Kidney (tissue), 13 donors: ENCODE measurements at regions not wholly inside any gene's neighbourhood (a gene's known extent, or its start where the extent isn't known, plus 50 kb on each side); places are given as distances from the start of the nearest gene placed in this dataset.

ENCODE experiments used
- DNase-seq, 5 donors: peaks; one replicate each; pipeline ENCODE4 v3.0.0-alpha.2; 2013 to 2020
- FAIRE-seq: peaks from 2 replicates; lab custom pipeline; 2012; peaks lifted over from hg19 to GRCh38; lab: Jason Lieb, UNC
- H3K27ac ChIP-seq, 2 donors: one replicate each; pipeline ENCODE4 v1.7.0; 2013; ENCODE audit warnings: low read depth in 2 of 2, low read length in 2 of 2, inconsistent platforms in 1 of 2
- H3K27me3 ChIP-seq: one replicate; pipeline ENCODE4 v1.7.1; 2013; ENCODE audit warnings: low read length, inconsistent platforms; ENCODE audit not compliant: control insufficient read depth, insufficient read depth
- H3K36me3 ChIP-seq, 3 donors: one replicate each; pipeline versions ENCODE4 v1.7.0 to v1.7.1; 2013; ENCODE audit warnings: low read length in 3 of 3, control low read depth in 1 of 3, inconsistent platforms in 1 of 3; ENCODE audit not compliant: insufficient read depth in 3 of 3, control insufficient read depth in 2 of 3
- H3K4me1 ChIP-seq, 3 donors: one replicate each; pipeline versions ENCODE4 v1.7.0 to v1.7.1; 2013; ENCODE audit warnings: low read length in 3 of 3, inconsistent platforms in 1 of 3, low read depth in 1 of 3; ENCODE audit not compliant: control insufficient read depth in 2 of 3, insufficient read depth in 2 of 3
- H3K4me3 ChIP-seq, 3 donors: one replicate each; pipeline versions ENCODE4 v1.7.0 to v1.8.1; 2013; ENCODE audit warnings: low read length in 3 of 3, control low read depth in 1 of 3, inconsistent platforms in 1 of 3
- H3K9ac ChIP-seq, 3 donors: one replicate each; pipeline versions ENCODE4 v1.7.0 to v1.7.1; 2013; ENCODE audit warnings: low read length in 3 of 3, control low read depth in 1 of 3, inconsistent platforms in 1 of 3
- H3K9me3 ChIP-seq, 3 donors: one replicate each; pipeline versions ENCODE4 v1.7.0 to v1.7.1; 2013; ENCODE audit warnings: low read length in 3 of 3, control low read depth in 1 of 3, inconsistent platforms in 1 of 3; ENCODE audit not compliant: control insufficient read depth in 2 of 3, insufficient read depth in 1 of 3
- CTCF ChIP-seq: IDR thresholded peaks from 3 replicates; pipeline ENCODE4 v1.5.1; 2012; ENCODE audit warnings: mild to moderate bottlenecking, moderate library complexity, borderline replicate concordance; ENCODE audit not compliant: insufficient read depth; ENCODE audit errors: extremely low read depth
- intact Hi-C: fragments of 100-400 bp; cut with DNase I; formaldehyde crosslinking; loops from one replicate; pipeline ENCODE4 v1.11.1; 2022
- donor health status: control.
- donor health status: control.
- donor health status: control.
- donor health status: control.
- donor health status: control.
- donor health status: DM: yes; HTN: yes; CAD: no.
- donor health status: Normal renal cell carcinoma (clear cell type).

GRCh38 chr2:22882643-22883042 lies 502.3 kb upstream of the KLHL29 start:
- TF ChIP-seq CTCF: no peak
- H3K4me1 ChIP-seq: peaks cover 0 to 5% (median 0%) of the 10 kb centered on the region in 3 donors
- intact Hi-C loops: no loop called here
- H3K27ac ChIP-seq: no peak overlapping the region
- no peaks in the 10 kb centered on the region for H3K27me3 ChIP-seq
- H3K9ac ChIP-seq: no peak overlapping the region
- H3K36me3 ChIP-seq: no peaks in the 10 kb centered on the region
- H3K9me3 ChIP-seq: no peaks in the 10 kb centered on the region
- FAIRE-seq (no peak), DNase-seq (no peak)
- no peak overlapping the region for H3K4me3 ChIP-seq

GRCh38 chr2:22883054-22883453 lies 501.9 kb upstream of the KLHL29 start:
- no peak overlapping the region for H3K27ac ChIP-seq
- no peaks in the 10 kb centered on the region for H3K27me3 ChIP-seq
- FAIRE-seq (no peak), DNase-seq (no peak)
- intact Hi-C loops: no loop called here
- no peak for TF ChIP-seq CTCF
- no peak overlapping the region for H3K9ac ChIP-seq
- H3K9me3 ChIP-seq: no peaks in the 10 kb centered on the region
- H3K36me3 ChIP-seq: no peaks in the 10 kb centered on the region
- H3K4me1 ChIP-seq: peaks cover 0 to 8% (median 0%) of the 10 kb centered on the region in 3 donors
- H3K4me3 ChIP-seq: no peak overlapping the region

- Histone ChIP-seq H3K4me3 (no peak overlapping the region), H3K27me3 (no peaks in the 10 kb centered on the region), H3K27ac (no peak overlapping the region), H3K9ac (no peak overlapping the region), H3K9me3 (no peaks in the 10 kb centered on the region), H3K4me1 (peaks cover 0 to 8% (median 0%) of the 10 kb centered on the region in 3 donors), H3K36me3 (no peaks in the 10 kb centered on the region)
- intact Hi-C loops: no loop called here
- DNase-seq: no peak
- no peak for TF ChIP-seq CTCF
- FAIRE-seq: no peak
Measured at GRCh38 chr2:22885245-22885644, 499.7 kb upstream of the KLHL29 start.

GRCh38 chr2:22887426-22887825 lies 497.6 kb upstream of the KLHL29 start:
- Histone ChIP-seq H3K4me3 (no peak overlapping the region), H3K9ac (no peak overlapping the region), H3K27me3 (no peaks in the 10 kb centered on the region), H3K27ac (no peak overlapping the region), H3K9me3 (no peaks in the 10 kb centered on the region), H3K4me1 (peaks cover 0 to 8% (median 0%) of the 10 kb centered on the region in 3 donors), H3K36me3 (no peaks in the 10 kb centered on the region)
- no peak for TF ChIP-seq CTCF
- intact Hi-C loops: no loop called here
- DNase-seq (no peak), FAIRE-seq (no peak)
